H1 (cell line): ENCODE measurements at regions not wholly inside any gene's neighbourhood (a gene's known extent, or its start where the extent isn't known, plus 50 kb on each side); places are given as distances from the start of the nearest gene placed in this dataset.

Experiments used
- EZH2 ChIP-seq: fragments of 200-600 bp; sonication (generic); IDR thresholded peaks from 2 replicates; pipeline ENCODE4 v1.7.1; 2012; ENCODE audit warnings: low read depth, mild to moderate bottlenecking, moderate library complexity, low read length, inconsistent platforms; ENCODE audit not compliant: severe bottlenecking
- GTF2F1 ChIP-seq: IDR thresholded peaks from 2 replicates; pipeline ENCODE4 v1.6.1; 2012; ENCODE audit warnings: low read depth, low read length, improper control_type of control experiment, borderline replicate concordance
- JUND ChIP-seq: IDR thresholded peaks from 2 replicates; pipeline ENCODE4 v1.6.1; 2011; ENCODE audit warnings: mild to moderate bottlenecking, improper control_type of control experiment, low read length
- ZNF274 ChIP-seq: IDR thresholded peaks from 2 replicates; pipeline ENCODE4 v1.7.0; 2012; ENCODE audit warnings: low read length, borderline replicate concordance; ENCODE audit errors: extremely low read depth

- no peak for TF ChIP-seq EZH2
- TF ChIP-seq JUND: no peak
- no peak for TF ChIP-seq GTF2F1
- no peak for TF ChIP-seq ZNF274
These were observed 238.4 kb upstream of the FAT3 start for GRCh38 chr11:91986218-91986617.
